Tongue (tissue), 1 donor: ENCODE measurements at regions not wholly inside any gene's neighbourhood (a gene's known extent, or its start where the extent isn't known, plus 50 kb on each side); places are given as distances from the start of the nearest gene placed in this dataset.
A peak's percentile ranks its signal among the peaks of the same experiment; 100 is the strongest.
"Not testable (repeated sequence)": the region's sequence is repeated elsewhere in the genome, so short reads cannot be mapped to it uniquely, and the experiment has no call there.

Source experiments
- DNase-seq: peaks from one replicate; pipeline ENCODE4 v3.0.0-alpha.2; 2015

DNA sequence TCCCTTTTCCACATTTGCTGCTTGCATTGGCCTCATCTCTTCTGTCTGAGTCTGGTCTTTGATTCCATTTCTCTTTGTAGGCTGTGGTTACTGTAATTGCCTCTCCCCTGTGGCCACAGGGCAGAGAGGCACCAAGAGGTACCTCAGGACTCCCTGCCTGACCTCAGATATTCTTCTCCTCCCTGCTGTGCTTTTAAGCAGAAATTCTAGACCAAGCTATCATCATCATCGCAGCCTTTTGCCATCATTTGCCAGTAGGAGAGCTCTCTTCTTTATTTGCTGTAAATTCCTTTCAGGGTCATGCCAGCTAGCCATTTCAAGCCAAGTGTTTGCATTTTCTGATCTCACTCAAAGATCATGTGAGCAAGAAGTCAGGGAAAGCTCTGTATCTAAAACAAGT lies 369.6 kb downstream of the ICE1 start:
- no peak for DNase-seq

- DNase-seq: no peak
These were observed 366.3 kb downstream of the ICE1 start for GRCh38 chr5:5788793-5789192.

DNA sequence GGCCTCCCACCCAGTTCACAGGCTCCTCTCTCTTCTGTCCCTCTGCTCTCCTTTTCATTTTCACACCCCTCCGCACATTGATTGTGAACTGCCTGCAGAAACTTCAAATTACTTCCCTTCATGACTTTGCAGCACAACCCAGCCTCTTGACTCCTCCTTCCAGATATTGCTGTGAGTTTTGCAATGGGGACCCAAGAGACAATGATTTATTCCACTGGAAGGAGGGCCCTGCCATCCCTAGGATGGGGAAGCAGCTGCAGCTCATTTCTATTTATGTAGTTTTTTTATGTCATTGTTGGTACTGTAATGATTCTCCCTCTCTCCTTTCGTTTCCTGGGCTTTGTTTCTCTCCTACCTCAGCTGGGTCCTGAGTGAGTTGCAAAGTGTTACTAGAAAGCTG lies 364.9 kb downstream of the ICE1 start:
- no peak for DNase-seq

- no peak for DNase-seq
These were observed 361.6 kb downstream of the ICE1 start for GRCh38 chr5:5784101-5784500.

- peak; percentile 4 for DNase-seq
These were observed 360.5 kb downstream of the ICE1 start for GRCh38 chr5:5783021-5783420.

- DNase-seq: no peak
These were observed 359.9 kb downstream of the ICE1 start for GRCh38 chr5:5782402-5782801.

DNA sequence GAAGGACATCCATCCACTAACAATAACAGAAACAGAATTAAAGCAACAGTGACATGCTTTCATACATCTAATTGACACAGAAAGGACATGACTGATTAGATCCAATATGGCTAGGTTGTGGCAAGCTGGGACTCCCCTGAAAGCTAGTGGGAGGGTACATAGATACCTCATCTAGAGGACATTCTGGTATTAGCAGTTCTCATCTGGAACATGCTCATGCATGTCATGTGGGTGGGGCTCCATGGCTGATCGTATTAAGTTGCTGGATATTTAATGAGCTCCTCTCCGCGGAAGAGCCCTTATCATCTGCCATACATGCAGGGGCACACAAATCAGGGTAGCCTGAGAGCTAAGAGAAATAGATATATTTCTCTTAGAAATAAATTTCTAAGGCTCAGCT lies 358.9 kb downstream of the ICE1 start:
- no peak for DNase-seq

DNA sequence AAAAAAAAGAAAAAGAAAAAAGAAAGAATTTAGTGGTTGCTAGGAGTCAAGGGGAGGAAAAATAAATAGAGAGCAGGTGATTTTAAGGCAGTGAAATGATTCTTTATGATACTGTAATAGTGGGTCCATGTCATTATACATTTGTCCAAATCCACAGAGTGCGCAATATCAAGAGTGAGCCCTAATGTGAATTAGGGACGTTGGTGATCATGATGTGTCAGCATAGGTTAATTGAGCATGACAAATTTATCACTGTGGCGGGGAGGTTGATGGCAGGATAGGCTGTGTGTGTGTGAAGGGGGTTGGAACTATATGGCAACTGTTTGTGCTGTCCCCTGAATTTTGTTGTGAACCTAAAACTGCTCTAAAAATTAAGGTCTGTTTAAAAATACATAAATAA lies 357.8 kb downstream of the ICE1 start:
- no peak for DNase-seq

DNA sequence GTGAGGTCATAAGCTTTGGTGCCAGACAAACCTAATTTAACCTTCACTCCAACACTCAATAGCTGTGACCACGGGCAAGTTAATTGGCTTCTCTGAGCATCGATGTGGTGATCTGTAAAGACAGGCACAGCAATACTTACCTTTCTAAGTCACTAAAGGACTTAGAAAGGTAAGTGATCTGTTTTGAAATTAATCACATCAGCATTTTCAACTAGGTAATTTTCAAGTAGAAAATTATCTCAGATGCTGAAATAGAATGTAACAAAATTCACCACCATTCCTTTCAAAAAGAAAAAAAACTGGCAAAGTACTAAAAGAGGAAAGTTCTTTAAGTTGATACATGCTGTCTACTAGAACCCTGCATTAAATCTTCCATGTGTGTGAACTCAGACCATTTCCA lies 354.5 kb downstream of the ICE1 start:
- no peak for DNase-seq

DNA sequence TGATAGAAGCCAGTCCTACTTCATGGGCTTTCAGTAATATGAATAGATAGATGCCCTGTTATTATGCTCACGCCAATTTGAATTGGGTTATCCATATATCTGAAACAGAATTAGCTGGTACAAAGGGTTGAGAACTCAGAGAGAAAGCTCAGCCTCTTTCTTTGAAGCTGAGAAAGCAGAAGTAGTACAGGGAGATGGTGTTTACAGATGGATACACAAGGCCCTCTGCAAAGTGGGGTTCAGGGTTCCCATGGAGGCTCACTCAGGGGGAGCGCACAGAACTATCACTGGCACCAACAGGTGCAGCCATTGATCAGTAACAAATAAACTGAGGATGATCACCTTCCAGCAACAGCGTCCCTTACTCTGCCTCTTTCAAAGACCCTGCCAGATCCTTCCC lies 349.7 kb downstream of the ICE1 start:
- DNase-seq: no peak

GRCh38 chr5:5770825-5771224 lies 348.3 kb downstream of the ICE1 start:
- no peak for DNase-seq

GRCh38 chr5:5767286-5767928 lies 344.9 kb downstream of the ICE1 start:
- DNase-seq: no peak

DNA sequence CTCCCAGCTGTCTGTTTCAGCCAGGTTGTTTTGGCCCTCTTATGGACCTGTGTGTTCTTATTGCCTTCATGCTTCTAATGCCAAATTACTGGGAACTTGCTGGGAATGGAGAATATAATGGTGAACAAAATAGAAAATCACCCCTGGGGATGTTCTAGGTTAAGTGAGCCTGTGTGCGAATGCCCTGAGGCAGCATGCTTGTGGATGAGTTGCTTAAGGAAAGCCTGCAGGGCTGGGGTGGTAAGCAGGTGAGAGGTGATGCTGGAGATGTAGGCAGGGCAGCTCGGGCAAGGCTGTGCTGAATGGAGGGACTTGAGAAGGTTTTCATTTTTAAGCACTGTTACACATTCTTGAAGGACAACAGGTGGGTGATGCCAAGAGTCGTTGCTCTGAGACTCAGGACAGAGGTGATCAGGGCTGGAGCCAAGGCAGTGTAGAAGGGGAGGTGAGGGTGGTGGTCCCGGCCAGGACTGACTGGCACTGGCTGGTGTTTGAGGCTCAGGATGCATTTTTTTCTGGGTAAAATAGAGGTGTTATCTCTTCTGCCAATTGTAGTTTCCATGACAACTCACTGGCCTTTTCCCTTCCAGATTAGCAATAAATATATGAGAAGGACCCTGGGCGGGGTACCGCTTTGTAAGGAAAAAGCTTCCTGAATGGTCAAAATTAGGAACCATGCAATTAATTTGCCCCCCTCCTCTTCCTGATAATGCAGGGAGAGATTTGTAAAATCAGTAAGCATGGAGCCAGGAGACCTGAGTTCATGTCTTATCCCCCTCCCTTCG lies 342.8 kb downstream of the ICE1 start:
- DNase-seq: no peak

DNA sequence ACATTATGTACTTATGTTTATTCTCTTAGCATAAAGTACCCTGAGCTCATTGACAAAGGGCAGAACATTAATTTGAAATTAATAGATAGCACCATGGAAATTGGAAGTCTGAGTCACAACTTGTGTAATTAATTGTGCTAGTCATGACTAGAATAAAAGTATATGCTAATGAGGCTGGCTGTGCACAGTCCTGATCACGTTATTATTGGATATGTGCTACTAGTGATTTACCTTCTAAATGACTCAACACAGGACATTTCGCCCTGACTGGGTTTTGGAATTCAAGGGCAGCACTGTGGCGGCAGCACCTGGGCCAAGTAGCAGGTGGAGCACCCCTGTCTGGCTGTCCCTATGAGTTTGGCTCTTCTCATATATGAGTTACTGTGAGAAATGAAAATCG lies 341.8 kb downstream of the ICE1 start:
- no peak for DNase-seq

GRCh38 chr5:5756762-5757161 lies 334.3 kb downstream of the ICE1 start:
- DNase-seq: no peak

DNA sequence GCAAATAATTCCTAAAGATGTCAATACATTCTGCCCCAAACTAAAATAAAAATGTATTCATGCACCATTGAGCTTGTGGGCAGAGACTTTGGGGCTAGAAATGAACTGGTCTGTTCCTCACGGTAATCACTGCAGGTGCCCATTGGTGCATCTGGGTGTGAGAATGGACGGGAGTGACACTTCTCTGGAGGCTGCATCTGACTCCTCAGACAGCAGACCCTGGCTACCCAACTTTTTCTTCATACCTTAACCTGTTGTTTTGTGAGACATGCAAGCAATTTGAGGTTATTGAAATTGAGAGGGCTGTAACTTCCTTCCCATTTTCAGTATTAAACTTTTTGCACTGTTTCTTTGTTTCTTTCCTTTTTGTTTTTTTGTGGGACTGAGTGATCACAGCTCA lies 333.4 kb downstream of the ICE1 start:
- DNase-seq: no peak

DNA sequence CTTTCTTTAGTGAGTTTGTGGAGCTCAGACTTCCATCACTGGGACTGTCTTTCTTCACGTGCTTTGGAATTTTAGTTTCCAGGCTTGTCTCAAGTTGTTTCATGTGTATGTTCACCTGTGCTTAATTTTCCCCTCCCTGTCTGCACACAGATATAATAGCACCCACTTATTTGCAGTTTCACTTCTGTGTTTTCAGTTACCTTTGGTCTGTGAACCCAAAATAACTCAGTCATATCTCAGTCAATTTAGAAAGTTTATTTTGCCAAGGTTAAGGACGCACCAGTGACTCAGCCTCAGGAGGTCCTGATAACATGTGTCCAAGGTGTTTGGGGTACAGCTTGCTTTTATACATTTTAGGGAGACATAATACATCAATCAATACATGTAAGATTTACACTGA lies 330.4 kb downstream of the ICE1 start:
- no peak for DNase-seq

DNA sequence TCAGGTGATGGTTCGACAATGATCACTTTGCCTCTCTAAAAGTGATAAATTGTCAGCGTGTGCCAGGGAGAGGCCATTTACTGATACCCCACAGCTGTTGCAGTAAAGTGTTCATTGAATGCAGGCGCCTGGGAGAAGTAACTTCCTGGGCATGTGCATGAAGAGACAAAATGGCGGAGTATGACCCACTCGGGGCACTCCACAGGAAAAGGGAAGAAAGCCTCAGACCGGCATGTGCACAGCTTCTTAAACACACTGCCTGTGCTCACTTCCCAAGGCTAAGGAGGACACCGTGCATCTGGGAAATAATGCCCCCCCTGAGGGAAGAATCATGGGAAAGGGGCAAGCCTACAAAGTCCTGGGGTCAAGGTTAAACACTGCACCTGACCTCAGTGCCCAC lies 329.5 kb downstream of the ICE1 start:
- no peak for DNase-seq

DNA sequence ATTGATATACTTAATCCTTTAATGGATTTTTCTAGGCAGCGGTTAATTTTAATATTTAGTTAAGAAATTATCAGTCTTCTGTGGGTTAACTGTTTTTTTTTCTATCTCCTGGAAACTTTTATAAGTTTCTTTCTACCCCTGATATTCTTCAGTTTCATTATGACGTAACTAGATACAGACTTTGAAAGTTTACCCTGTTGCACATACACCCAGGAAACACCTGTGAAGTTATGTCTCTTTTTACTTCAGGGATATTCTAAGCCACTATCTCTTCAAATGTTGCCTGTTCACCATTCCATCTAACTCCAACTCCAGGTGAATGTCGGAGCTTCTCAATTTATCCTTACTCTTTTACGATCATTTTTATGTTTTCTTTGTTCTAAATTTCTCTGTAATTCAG lies 329.0 kb downstream of the ICE1 start:
- DNase-seq: no peak

DNA sequence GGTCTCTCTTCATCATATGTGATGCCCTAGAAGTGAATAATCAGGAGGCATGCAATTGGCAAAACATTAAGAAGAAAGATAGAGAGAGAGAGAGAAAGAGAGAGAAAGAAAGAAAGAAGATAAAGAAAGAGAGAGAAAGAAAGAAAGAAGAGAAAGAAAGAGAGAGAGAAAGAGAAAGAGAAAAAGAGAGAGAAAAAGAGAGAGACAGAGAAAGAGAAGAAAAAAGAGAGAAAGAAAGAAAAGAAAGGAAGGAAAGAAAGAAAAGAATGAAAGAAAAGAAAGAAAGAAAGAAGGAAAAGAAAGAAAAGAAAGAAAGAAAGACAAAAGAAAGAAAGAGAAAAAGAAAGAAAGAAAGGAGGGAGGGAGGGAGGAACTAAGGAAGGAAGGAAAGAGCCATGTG lies 318.9 kb downstream of the ICE1 start:
- DNase-seq: no peak

- no peak for DNase-seq
These were observed 317.0 kb downstream of the ICE1 start for GRCh38 chr5:5739490-5739945.

GRCh38 chr5:5738797-5739489 lies 316.5 kb downstream of the ICE1 start:
- DNase-seq: no peak

- no peak for DNase-seq
These were observed 313.5 kb downstream of the ICE1 start for GRCh38 chr5:5736007-5736406.

DNA sequence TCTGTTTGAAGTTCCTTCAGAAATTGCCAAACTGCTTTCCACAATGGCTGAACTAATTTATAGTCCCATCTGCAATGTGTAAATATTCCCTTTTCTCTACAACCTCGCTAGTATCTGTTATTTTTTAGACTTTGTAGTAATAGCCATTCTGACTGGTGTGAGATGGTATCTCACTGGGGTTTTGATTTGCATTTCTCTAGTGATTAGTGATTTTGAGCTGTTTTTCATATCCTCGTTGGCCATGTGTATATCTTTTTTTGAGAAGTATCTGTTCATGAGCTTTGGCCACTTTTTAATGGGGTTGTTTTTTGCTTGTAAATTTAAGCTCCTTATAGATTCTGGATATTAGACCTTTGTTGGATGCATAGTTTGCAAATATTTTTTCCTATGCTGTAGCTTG lies 310.6 kb downstream of the ICE1 start:
- DNase-seq: not testable (repeated sequence)
